ENCODE measurements at regions not wholly inside any gene's neighbourhood (a gene's known extent, or its start where the extent isn't known, plus 50 kb on each side); places are given as distances from the start of the nearest gene placed in this dataset.
"Not testable (repeated sequence)": the region's sequence is repeated elsewhere in the genome, so short reads cannot be mapped to it uniquely, and the experiment has no call there.

GRCh38 chr6:27138837-27139755, 108.4 kb upstream of the PRSS16 start:
- DNase-seq, result peak; percentile 93

- peak; percentile 40 for DNase-seq
Observed at GRCh38 chr6:27139756-27140579, 107.5 kb upstream of the PRSS16 start.

- DNase-seq, result no peak
Observed at GRCh38 chr6:27140999-27141528, 106.4 kb upstream of the PRSS16 start.

- DNase-seq, result no peak
Observed at GRCh38 chr6:27141529-27142015, 105.9 kb upstream of the PRSS16 start.

GRCh38 chr6:27143020-27143388, 104.5 kb upstream of the PRSS16 start:
- DNase-seq, result not testable (repeated sequence)

- DNase-seq, result no peak
Observed at GRCh38 chr6:27143474-27144026, 104.0 kb upstream of the PRSS16 start.

GRCh38 chr6:27144740-27145079, 102.8 kb upstream of the PRSS16 start:
- DNase-seq, result no peak

- DNase-seq, result peak; percentile 94
Observed at GRCh38 chr6:27145731-27146455, 101.6 kb upstream of the PRSS16 start.

GRCh38 chr6:27146456-27146705, 101.1 kb upstream of the PRSS16 start:
- DNase-seq, result not testable (repeated sequence)

GRCh38 chr6:27146706-27147505, 100.6 kb upstream of the PRSS16 start:
- DNase-seq, result peak; percentile 99

- DNase-seq, result no peak
Observed at GRCh38 chr6:27148404-27148795, 99.1 kb upstream of the PRSS16 start.

- no peak for DNase-seq
Observed at GRCh38 chr6:27149150-27149549, 98.4 kb upstream of the PRSS16 start.

- DNase-seq, result no peak
Observed at GRCh38 chr6:27154696-27155095, 92.8 kb upstream of the PRSS16 start.

- no peak for DNase-seq
Observed at GRCh38 chr6:27156874-27157458, 90.5 kb upstream of the PRSS16 start.

GRCh38 chr6:27157459-27158315, 89.8 kb upstream of the PRSS16 start:
- no peak for DNase-seq

- no peak for DNase-seq
Observed at GRCh38 chr6:27158316-27158643, 89.2 kb upstream of the PRSS16 start.

GRCh38 chr6:27159725-27160124, 87.8 kb upstream of the PRSS16 start:
- no peak for DNase-seq

- no peak for DNase-seq
Observed at GRCh38 chr6:27161115-27161514, 86.4 kb upstream of the PRSS16 start.

GRCh38 chr6:27161603-27161945, 85.9 kb upstream of the PRSS16 start:
- DNase-seq, result no peak

GRCh38 chr6:27161946-27162603, 85.4 kb upstream of the PRSS16 start:
- no peak for DNase-seq

Data from NCI-H2029 (cell line).